M059J (cell line): ENCODE measurements at regions not wholly inside any gene's neighbourhood (a gene's known extent, or its start where the extent isn't known, plus 50 kb on each side); places are given as distances from the start of the nearest gene placed in this dataset.
A peak's percentile ranks its signal among the peaks of the same experiment; 100 is the strongest.

Experiments used
- DNase-seq: peaks from one replicate; pipeline ENCODE4 v3.0.0-alpha.2; 2012; ENCODE audit warnings: low read depth

GRCh38 chr10:123454987-123455386 is 211.2 kb upstream of the GPR26 start:
- no peak for DNase-seq

- DNase-seq, result peak; percentile 21
Measured at GRCh38 chr10:123455861-123456260, 210.3 kb upstream of the GPR26 start.

GRCh38 chr10:123458933-123459332 is 207.2 kb upstream of the GPR26 start:
- no peak for DNase-seq

- no peak for DNase-seq
Measured at GRCh38 chr10:123459371-123460091, 206.6 kb upstream of the GPR26 start.

DNA sequence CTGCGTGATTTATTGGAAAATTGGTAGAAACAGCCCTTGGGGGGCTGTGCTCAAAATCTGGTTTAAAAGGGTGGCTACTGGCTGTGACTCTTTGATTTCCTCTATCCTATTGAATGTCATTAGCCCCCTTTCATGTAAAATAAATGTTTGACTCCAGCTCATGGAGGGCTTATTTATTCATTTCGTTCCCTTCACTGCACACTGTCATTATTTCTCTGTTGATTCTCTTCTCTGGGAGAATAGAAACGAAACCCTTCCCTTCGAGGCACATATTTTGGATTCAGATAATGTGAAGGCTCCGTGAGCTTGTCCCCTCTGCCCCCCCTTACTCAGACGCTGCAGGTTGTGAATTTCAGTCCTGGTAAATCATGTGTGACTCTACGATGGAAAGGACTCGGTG is 203.9 kb upstream of the GPR26 start:
- no peak for DNase-seq

DNA sequence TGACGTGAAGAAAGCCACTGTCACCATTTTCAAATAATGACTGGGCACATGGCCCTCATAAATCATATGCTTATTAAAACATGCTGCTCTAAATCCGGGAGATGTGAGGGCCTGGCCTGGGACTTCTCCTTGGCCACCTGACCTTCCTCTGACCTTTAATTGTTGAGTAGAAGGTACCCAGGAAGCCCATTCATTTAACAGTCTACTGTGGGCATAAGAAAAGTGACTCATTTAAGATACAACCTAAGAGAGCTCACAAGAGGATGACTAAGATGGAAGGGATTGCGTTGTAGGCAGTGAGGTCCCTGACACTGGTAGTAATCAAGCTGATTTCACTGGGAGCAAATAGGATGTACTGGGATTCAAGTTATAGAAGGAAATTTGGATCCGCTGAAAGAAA is 203.4 kb upstream of the GPR26 start:
- peak; percentile 15 for DNase-seq

DNA sequence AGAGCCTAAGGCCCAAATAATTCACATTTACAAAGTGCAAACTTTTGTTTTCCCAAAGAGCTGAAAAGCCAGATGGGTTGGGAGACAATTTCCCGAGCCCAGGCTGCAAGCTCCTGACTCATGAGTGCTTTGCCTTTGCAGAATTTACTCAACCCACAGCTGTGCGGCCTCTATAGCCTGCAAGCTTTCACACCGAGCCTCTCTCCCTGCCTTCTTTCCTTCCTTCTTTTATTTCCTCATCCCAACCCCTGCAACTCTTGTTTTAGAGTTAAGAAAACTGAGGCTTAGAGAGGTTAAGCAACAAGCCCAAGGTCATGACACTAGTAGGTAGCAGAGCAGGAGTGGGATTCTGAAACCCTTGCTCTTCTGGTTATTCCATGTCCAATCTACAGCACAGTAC is 203.0 kb upstream of the GPR26 start:
- DNase-seq, result no peak

DNA sequence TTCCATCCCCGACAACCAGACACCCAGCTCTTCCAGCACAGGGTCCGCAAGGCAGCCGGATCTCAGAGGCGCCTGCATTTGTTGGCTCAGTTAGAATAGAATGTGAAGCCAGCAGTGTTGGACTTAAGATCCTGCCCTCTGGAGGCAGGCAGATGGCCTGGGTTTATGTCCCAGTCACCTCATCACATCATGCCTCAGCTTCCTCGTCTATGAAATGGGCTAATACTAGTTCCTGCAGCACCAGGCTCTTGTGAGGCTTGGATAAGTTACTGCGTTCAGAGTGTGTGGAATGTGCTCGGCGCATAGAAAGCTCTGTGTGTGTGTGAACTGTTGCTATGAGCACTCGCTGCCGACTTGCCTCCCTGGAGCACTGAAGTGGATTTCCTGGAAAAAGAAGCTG is 202.5 kb upstream of the GPR26 start:
- DNase-seq, result no peak

DNA sequence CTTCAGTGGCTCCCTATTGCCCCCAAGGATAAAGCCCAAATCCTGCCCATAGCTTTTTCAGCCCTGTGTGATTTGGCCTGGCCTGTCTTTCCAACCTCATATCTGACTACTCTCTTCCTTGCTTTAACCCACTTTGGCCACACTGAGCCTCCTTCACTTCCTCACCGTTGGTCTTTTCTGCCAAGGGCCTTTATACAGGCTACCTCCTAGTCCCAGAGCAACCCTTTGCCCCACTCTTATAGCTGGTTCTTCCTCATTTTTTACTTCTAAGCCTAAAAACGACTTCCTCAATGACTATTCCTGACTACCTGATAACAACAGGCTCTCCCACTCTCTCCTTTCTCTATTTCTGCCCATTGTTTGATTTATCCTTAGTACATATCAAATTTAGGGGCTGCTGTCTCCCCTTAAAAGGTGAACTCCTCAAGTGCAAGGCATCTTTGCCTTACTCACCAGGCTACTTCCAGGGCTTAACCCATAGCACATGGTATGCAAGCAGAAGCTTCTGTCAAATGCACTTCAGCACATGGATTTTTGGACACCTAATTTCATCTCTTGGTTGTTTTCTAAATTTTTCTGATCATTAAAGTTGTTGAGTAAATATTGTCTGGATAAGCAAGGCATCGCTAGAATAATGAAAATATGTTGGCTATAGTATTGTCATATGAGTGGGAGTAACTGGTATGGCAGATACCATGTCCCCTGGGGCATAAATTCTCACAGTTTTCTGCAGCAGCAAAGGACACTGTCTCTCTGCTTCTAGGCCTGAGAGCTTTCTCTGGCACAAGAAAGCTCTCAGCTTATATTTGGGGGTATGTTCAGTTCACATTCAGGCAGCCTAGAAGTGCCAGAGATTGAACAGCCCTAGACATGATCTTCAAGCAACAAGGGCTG is 201.5 kb upstream of the GPR26 start:
- no peak for DNase-seq

DNA sequence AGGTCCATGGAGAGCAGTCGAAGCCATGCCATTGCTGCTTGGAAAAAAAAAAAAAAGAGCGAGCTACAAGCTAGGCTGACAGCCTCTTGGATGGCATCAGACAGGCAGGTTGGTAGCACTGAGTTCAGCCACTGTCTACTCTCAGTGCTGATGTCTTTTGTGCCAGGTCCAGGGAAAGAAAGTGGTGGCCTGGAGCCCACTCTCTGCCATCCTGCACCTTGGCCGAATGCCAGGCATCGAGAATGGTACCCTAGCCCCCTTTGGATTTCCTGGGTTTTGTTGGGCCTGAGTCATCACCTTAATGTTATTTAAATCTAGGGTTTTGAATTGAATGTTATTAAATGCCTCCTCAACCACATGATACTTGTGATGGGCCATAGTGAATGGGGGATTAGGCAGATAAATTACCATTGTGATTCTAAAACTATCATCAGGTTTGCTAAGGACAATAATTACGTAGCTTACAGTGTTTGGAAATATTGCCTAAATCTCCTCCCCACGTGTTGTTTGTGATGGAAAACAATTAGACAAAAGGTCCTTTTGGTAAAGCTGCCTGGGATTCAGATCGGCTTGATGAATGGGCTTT is 195.7 kb upstream of the GPR26 start:
- no peak for DNase-seq

GRCh38 chr10:123471811-123472210 is 194.3 kb upstream of the GPR26 start:
- DNase-seq, result no peak

- DNase-seq, result no peak
Measured at GRCh38 chr10:123472606-123473005, 193.5 kb upstream of the GPR26 start.

- no peak for DNase-seq
Measured at GRCh38 chr10:123474700-123475099, 191.5 kb upstream of the GPR26 start.

DNA sequence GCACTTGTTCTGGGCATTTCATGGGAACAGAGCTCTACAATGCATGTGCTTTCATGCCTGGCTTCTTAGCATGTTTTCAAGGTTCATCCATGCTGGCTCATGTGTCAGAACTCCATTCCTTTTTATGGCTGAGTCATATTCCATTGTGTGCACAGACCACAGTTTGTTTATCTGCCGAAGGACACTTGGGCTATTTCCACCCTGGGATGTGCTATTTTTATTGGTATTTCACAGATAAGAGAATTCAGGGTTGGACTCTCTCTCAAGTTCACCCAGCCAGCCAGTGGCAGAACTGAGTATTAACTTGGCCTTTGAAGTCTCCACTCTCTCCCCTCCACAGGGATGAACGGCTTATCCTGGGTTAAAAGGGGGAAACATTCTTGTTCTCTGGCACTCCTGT is 190.7 kb upstream of the GPR26 start:
- no peak for DNase-seq

GRCh38 chr10:123478116-123478515 is 188.0 kb upstream of the GPR26 start:
- DNase-seq, result no peak

DNA sequence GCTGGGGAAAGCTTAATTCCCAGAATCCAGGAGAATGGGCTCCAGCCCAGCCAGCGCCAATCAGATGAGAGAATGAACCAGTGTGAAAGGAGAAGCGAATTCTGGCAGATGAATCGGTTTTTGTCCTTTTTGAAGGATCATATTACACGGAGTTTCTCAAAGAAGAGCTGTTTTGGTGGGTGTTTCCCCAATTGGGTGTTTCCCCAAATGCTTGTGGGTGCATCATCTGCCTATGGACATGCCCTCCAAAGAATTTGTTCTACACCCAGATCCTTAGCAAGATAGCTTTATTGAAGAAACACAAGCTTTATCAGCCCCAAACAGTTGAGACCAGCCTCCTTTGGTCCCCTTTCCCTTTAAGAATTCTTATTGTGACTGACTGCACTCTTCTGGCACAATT is 186.5 kb upstream of the GPR26 start:
- no peak for DNase-seq

GRCh38 chr10:123480344-123480743 is 185.8 kb upstream of the GPR26 start:
- DNase-seq, result no peak

DNA sequence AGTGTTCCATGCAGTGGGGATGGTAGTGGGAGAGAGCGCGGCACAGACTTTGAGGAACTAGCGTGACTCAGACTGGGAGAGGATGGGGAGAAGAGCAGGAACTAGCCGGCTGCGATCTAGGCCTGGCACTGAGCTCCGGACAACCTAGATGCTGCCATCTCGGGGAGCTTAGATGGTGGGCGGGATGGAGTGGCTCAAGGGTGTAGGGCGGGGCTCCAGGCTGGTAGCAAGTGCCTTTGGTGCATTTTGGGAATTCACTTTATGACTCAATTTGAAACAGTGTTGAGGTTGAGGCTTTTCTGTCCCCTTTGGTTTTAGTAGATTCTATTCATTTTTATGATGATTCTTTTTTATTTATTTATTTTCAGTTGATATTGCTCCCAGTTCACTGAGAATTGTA is 185.3 kb upstream of the GPR26 start:
- no peak for DNase-seq

DNA sequence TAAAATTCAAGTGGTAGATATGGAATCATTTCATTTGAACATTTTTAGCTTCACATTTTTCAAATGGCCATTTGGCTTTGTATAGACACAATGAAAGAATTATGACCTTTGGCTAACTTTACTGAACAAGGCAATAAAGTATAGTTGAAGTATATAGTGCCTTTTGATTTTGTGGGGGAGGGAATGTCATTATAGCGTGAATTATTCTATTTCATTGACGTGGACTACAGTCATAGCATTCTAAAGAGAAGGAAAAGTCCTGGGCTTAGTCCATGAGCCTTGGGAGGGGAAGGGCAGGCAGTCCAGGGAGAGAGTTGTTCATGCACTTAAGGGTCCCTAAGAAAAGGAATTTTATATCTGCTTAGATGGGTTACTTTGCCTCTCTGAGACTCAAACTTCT is 181.4 kb upstream of the GPR26 start:
- DNase-seq, result no peak

DNA sequence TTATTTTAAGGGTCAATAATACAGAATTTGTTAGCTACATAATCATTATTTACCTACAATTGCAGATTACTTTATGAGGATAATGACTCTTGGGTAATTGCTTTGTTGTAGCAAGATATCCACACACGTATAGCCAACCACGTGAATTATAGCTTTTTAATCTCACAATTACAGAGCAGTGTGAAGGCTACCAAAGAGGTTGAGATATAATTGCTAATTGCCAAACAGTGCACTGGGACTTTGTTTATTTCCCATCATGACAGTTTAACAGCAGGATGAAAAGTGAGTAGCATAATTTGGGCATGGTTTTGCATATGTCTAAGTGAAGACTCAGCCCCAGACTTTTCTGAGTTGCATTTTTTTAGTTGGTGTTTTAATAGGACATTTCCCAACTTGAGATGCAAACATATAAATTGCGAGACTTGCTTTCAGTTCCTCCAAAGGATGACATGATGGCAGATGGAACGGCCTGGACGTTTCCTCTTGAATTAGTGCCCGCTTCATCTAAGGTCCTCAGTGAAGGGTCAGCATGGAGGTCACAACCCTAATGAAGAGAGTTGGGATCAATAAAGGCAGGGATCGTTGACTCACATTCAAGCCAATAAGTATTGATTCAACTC is 180.7 kb upstream of the GPR26 start:
- no peak for DNase-seq

- DNase-seq, result no peak
Measured at GRCh38 chr10:123488436-123488835, 177.7 kb upstream of the GPR26 start.

DNA sequence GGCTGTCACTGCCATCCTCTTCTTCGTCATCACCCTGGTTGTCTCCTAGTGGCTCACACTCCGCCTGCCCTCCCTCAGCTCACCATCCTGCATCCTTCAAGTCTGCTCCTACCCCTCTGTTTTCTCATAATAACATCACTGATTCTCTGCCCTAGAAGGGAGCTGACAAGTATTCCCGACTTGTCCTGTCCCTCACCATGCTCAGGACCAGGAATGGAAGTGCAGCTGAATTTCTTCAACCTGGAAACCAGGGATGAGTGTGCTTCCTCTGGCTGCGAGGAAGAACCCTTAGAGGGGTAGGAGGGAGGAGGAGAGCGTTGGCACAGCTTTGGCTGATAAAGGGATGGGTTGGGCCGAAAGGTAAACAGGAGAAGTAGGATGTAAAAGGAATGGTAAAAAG is 174.8 kb upstream of the GPR26 start:
- no peak for DNase-seq
